Medulla oblongata (tissue), 1 donor: ENCODE measurements at regions not wholly inside any gene's neighbourhood (a gene's known extent, or its start where the extent isn't known, plus 50 kb on each side); places are given as distances from the start of the nearest gene placed in this dataset.
"Not testable (repeated sequence)": the region's sequence is repeated elsewhere in the genome, so short reads cannot be mapped to it uniquely, and the experiment has no call there.

Experiments
- DNase-seq: peaks from one replicate; pipeline ENCODE4 v3.0.0-alpha.2; 2015; ENCODE audit errors: extremely low spot score

DNA sequence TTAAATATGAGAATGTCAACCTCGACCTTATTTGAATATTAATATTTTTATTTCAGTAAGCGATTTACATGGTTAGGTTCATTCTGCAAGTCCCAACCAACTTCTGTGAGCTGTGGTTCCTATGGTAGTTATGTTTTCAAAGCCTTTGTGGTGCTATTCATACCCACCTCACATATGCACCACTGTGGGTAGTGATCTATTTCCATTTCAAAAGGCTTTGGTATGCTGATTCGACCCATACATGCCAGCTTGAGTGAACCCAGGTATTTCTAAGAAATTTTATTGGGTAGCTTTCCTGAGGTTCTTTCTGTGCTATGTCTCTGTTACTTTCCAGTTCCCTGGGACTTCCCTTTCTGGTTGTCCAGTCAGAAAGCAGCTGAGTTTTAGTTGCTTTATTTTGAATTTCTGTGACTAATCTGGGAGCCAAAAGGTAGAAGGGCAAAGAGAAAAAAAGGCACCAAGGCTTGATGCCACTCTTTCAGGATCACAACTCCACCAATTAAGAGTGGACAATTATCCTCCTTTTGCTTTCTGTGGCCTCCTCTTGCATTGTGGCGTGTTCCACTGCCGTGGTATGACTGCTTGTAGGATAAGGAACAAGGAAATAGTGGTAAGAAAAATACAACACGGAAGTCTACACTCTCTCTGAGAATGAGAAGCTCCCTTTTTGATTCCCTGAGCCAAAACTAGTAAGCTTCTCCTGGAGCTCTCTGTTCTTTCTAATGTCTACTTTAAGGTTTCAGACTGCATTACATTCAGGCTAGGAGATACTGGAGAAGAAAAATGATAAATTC lies 729.1 kb downstream of the NOVA1 start:
- no peak for DNase-seq

GRCh38 chr14:25861406-25861805 lies 736.4 kb downstream of the NOVA1 start:
- DNase-seq: no peak

GRCh38 chr14:25848601-25849000 lies 749.2 kb downstream of the NOVA1 start:
- no peak for DNase-seq

DNA sequence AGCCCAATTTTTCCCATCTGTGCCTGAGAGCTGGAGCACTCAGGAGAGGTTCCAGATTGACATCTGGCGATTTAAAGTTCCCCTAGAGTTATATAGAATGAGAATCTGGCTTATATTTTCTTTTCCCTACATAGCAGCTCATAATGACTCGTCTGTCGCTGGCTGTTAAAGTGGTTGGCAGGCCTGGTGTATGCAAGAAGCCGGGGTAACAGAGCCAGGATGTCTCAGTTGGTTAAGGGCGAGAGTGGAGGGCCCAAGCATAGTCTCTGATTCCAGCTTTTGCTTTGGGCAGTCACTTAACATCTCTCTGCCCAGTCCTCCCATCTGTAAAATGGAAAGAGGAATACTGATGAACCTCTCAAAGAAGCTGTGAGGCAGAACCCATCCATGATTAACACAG lies 751.6 kb downstream of the NOVA1 start:
- DNase-seq: no peak

DNA sequence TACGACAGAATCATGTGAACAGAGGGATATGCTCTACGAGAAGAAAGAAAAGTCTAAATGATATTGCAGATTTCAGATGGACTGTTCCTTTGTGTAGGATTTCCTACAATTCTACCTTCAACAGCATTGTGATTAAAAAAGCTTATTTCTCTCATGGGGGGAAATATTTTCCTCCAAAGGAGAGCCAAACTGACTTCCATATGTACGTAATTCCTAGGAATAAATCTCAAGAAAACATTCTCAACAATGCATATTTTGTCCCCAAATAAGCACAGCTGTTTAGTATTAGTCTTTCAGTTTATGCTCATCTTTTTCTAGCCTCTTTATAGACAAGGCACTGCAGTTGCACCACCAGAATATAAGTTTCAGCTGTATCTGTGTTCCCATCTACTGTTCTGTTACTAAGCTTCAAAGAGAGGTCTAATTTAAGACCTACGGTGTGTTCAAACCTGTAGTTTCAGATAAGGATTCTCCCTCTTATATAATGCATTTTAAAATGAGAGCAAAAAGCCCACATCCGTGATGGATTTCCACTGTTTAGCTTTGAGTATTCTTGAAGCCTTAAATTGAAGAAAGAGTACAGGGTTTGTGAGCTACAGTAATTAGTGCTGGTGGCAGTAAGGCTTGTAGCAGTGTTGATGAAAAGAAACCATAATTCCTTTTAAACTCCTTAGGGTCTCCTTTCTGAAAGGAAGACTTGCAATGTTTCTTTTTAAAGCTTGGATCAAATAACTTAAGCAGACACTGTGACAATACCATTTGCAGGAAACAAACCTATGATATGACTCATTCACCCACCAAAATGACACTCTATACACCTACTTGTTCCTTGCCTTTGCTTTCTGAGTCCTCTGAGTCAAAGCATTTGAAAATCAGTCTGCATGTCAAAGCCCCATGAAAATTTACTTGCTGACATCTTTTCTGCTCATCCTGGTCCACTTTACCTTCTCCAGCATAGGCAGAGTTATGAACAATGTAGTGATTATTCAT lies 754.1 kb downstream of the NOVA1 start:
- no peak for DNase-seq

- no peak for DNase-seq
These were observed 756.6 kb downstream of the NOVA1 start for GRCh38 chr14:25841226-25841625.

GRCh38 chr14:25837551-25837965 lies 760.3 kb downstream of the NOVA1 start:
- DNase-seq: peak; percentile 19

DNA sequence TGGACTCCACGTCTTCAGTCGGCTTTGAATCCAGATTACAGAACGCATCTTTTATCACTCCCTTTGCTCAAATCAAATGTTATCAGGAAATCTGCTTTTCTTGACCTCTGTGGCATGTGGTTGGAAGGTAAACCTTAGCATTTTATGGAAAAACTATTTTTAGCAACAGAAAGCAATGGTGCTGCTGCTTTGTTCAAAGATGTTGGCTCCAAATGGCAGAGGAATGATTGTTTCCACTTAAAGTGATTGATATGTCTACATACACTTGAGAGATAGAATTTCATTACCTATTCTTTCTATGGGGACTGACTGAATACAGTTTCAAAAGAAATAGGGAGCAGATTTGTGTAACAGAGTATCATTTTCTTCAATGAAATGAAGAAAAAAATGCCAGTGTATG lies 761.2 kb downstream of the NOVA1 start:
- no peak for DNase-seq

DNA sequence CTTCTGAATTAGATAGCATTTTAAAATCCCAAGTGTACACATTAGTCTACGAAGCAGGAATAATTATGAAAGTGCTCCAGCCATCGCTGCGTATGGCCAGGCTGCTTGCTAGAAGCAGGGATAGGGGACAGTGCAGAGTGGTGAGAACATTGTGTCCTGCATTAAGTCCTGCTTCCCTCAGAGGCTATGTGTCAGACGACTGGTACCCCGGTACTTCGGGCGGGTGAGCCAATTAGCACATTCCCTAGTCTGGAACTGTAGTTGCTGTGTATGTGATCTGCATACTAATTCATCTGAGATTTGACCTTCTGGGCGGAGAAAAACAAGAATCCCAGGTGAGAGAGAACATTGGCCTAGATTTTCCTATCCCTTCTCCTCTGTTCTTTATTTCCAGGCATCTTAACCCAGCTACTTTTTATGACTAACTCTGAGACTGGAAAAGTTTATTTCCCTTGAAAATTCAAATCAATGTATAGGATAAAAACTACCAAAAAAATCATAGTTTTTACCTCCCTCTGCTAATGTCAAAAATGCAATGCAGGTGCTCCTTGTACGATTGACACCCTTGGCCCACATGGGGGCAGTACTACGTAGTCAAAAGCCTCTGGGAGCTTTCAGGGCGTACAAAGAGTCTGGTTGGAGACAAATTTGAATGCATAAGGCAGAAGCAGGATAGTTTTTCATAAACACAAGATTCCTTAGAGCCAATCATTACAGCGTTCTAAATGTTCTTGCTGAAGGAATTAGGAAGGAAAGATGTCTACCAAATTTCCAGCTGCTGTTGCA lies 764.3 kb downstream of the NOVA1 start:
- peak; percentile 88 for DNase-seq

DNA sequence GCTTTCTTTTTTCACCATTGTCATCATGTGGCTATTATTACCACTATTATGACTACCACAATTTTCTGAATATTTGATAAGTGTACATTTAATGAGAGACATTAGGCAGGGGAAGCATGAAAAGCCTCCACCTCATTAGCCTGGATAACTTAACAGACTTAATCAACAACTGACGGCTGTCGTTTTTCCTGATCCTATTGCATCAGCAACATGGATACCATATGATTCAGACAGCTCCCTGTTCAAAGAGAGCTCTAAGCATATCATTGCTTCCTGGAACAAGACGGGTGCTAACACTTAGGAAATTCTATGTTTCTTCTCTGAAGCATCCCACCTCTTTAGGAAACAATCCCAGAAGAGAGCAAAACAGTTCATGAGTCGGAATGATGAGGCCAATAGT lies 765.2 kb downstream of the NOVA1 start:
- DNase-seq: peak; percentile 20

- DNase-seq: no peak
These were observed 769.3 kb downstream of the NOVA1 start for GRCh38 chr14:25828562-25828961.

DNA sequence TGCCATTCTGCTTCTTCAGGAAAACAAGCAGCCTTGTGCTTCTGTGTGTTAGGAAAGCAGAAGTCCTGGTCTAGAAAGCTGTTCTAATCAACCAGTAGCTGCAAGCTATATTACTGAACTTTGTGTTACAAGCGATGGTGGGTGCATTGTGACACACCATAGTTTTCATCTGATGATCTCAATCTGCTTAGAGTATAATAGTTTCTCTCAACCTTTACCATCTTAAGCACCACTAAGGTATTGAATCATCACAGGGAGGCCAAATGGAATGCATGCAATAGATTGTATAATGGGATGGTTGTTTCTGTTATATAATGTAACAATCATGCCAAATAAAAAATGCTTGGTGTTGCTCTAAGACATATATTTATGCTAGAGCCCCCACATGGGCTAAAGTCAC lies 771.7 kb downstream of the NOVA1 start:
- DNase-seq: no peak

- no peak for DNase-seq
These were observed 770.4 kb upstream of the STXBP6 start for GRCh38 chr14:25820368-25820767.

- not testable (repeated sequence) for DNase-seq
These were observed 764.7 kb upstream of the STXBP6 start for GRCh38 chr14:25814622-25815021.

DNA sequence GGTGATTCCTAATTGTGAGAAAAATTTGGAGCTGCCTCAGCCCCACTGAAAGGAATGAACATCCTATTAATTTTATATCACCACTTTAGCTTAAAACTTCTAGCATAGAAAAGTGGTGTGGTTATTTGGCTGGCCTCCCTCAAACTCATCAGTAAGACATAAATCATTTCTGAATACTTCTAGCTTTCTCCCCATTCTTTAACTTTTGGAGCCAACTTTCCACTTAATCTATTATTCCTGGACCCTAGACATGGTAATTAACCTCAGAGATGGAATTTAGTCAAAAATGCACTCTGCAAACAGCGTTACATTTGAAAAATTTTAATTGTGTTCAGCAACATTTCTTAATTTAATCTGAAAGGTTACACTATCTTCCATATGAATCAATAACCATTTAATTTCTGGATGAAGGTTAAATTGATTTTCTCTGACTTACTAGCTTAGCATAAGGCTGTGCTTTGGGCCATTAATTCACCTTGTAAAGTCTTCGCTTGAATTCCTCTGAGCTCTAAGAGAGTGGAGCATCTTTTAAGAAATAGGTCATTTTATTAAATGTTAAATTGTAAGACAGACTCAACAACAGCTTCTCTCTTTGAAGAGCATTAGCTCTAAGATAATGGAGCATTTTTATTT lies 753.6 kb upstream of the STXBP6 start:
- no peak for DNase-seq

GRCh38 chr14:25800841-25801240 lies 750.9 kb upstream of the STXBP6 start:
- no peak for DNase-seq

DNA sequence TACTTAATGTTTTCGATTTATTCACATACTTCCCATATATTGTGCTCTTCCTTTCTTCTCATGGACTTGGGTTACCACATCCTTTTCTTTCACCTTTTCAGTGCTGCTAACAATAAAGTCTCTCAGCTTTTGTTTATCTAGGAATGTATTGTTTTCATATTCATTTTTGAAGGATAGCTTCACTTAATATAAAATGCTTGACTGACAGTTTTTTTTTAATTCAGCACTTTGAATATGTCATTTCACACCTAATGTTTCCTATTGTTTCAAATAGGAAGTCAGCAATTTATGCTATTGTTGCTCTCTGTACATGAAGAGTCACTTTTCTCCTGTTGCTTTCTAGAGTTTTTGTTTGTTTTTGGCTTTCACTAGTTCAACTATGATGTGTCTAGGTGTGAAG lies 738.3 kb upstream of the STXBP6 start:
- no peak for DNase-seq

DNA sequence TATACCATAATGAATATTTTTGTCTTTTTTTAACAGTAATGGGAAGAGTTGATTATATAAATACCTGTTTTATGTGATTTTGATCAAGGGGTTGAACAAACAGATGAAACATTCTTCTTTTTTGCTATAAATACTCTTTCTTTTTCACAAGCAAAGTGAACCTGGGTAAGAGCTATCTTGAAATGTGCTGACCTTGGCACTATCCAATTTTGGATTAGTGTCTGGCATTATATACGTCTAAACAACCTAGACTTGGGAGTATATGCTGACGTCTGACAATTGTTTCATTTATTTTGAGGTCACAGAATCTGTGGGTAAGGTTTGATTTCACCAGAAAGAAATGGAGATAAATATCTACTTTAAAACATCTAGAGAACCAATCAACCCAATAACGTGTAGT lies 716.0 kb upstream of the STXBP6 start:
- DNase-seq: no peak

- no peak for DNase-seq
These were observed 710.1 kb upstream of the STXBP6 start for GRCh38 chr14:25759920-25760655.

- no peak for DNase-seq
These were observed 709.3 kb upstream of the STXBP6 start for GRCh38 chr14:25759256-25759655.

- DNase-seq: no peak
These were observed 707.4 kb upstream of the STXBP6 start for GRCh38 chr14:25757364-25757763.
